HUES48 (cell line): ENCODE measurements at regions not wholly inside any gene's neighbourhood (a gene's known extent, or its start where the extent isn't known, plus 50 kb on each side); places are given as distances from the start of the nearest gene placed in this dataset.

Source experiments
- H3K27ac ChIP-seq: one replicate; pipeline ENCODE4 v1.7.0; 2013; ENCODE audit warnings: low read depth, low read length, inconsistent platforms
- H3K27me3 ChIP-seq: 2 replicates; pipeline ENCODE4 v1.6.1; 2013; ENCODE audit warnings: mild to moderate bottlenecking, low read length; ENCODE audit not compliant: control insufficient read depth, insufficient read depth
- H3K36me3 ChIP-seq: 2 replicates; pipeline ENCODE4 v1.6.1; 2013; ENCODE audit warnings: low read length; ENCODE audit not compliant: control insufficient read depth, insufficient read depth
- H3K4me1 ChIP-seq: 2 replicates; pipeline ENCODE4 v1.6.1; 2013; ENCODE audit warnings: mild to moderate bottlenecking, low read length; ENCODE audit not compliant: control insufficient read depth, insufficient read depth
- H3K4me3 ChIP-seq: 2 replicates; pipeline ENCODE4 v1.5.1; 2013; ENCODE audit warnings: mild to moderate bottlenecking, low read depth, low read length
- H3K9ac ChIP-seq: 2 replicates; pipeline ENCODE4 v1.6.1; 2013; ENCODE audit warnings: mild to moderate bottlenecking, low read depth, low read length, moderate library complexity
- H3K9me3 ChIP-seq: 2 replicates; pipeline ENCODE4 v1.6.1; 2013; ENCODE audit warnings: low read length; ENCODE audit not compliant: control insufficient read depth, insufficient read depth

DNA sequence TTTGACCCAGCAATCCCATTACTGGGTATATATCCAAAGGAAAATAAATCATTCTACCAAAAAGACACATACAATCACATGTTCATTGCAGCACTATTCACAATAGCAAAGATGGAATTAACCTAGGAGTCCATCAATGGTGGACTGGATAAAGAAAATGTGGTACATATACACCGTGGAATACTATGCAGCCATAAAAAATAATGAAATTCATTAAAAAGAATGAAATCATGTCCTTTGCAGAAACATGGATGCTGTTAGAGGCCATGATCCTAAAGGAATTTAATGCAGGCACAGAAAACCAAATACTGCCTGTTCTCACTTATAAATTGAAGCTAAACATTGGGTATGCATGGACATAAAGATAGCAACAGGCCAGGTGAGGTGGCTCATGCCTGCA lies 61.9 kb upstream of the BMP6 start:
- no peaks in the 10 kb centered on the region for H3K27me3 ChIP-seq
- H3K36me3 ChIP-seq: no peaks in the 10 kb centered on the region
- H3K4me3 ChIP-seq: no peak overlapping the region
- H3K4me1 ChIP-seq: no peaks in the 10 kb centered on the region
- no peak overlapping the region for H3K9ac ChIP-seq
- H3K27ac ChIP-seq: no peak overlapping the region
- no peaks in the 10 kb centered on the region for H3K9me3 ChIP-seq

DNA sequence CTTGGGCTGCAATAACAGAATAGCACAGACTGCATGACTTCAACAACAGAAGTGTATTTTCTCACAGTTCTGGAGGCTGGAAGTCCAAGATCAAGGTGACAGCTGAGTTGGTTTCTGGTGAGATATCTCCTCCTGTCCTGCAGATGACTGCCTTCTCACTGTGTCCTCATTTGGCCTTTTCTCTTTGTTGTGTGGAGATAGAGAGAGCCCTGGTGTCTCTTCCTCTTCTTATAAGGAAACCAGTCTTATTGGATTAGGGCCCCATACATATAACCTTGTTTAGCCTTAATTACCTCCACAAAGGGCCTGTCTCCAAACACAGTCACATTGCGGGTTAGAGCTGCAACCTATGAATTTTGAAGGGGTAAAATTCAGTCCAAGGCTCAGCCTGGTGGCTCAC lies 57.0 kb upstream of the BMP6 start:
- no peaks in the 10 kb centered on the region for H3K36me3 ChIP-seq

DNA sequence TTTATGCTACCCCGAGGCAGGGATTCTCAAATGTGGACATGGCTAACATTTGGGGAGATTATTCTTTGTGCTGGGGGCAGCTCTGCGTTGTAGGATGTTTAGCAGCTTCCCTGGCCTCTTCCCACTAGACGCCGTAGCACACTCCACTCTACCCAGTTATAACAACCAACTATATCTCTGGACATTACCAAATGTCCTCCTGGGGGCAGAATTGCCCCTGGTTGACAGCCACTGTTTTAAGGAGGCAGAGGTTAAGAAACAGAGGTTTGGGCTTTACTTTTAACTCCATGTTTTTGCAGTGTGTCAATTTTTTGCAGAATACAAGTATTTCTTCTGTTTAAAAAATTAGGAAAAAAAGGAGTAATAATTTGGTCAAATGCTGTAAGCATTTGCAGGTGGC lies 56.2 kb upstream of the BMP6 start:
- Histone ChIP-seq H3K27ac (no peak overlapping the region), H3K9me3 (no peaks in the 10 kb centered on the region), H3K4me1 (peaks cover 5% of the 10 kb centered on the region; the same call in 1 of the 2 replicates), H3K9ac (no peak overlapping the region), H3K36me3 (no peaks in the 10 kb centered on the region), H3K27me3 (no peaks in the 10 kb centered on the region), H3K4me3 (no peak overlapping the region)

More for the DNA sequence above, 57.0 kb upstream of the BMP6 start:
- no peak overlapping the region for H3K9ac ChIP-seq
- H3K4me1 ChIP-seq: peaks cover 5% of the 10 kb centered on the region; the same call in 1 of the 2 replicates
- H3K27me3 ChIP-seq: no peaks in the 10 kb centered on the region
- no peak overlapping the region for H3K27ac ChIP-seq
- H3K9me3 ChIP-seq: no peaks in the 10 kb centered on the region
- H3K4me3 ChIP-seq: no peak overlapping the region

DNA sequence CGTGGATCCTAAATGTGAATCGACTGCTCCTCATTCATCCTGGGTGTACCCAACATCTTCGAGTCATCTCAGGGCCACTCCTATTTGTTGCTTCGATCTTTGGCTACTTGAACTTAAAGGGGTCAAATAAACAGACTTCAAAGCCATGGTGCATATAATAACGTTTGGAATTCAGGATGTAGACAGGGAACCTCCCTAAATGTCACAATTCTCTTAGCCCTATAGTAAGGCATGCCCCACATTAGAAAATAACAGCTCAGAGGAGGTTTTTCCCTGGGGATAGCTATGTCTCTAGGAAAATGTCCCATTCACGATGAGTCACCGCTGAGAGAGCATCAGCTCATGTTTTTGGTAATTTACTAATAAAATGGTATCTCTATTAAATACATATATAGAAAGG lies 54.8 kb upstream of the BMP6 start:
- Histone ChIP-seq H3K9ac (no peak overlapping the region), H3K4me3 (no peak overlapping the region), H3K36me3 (no peaks in the 10 kb centered on the region), H3K27ac (no peak overlapping the region), H3K9me3 (no peaks in the 10 kb centered on the region), H3K27me3 (no peaks in the 10 kb centered on the region), H3K4me1 (peaks cover 5% of the 10 kb centered on the region; the same call in 1 of the 2 replicates)

DNA sequence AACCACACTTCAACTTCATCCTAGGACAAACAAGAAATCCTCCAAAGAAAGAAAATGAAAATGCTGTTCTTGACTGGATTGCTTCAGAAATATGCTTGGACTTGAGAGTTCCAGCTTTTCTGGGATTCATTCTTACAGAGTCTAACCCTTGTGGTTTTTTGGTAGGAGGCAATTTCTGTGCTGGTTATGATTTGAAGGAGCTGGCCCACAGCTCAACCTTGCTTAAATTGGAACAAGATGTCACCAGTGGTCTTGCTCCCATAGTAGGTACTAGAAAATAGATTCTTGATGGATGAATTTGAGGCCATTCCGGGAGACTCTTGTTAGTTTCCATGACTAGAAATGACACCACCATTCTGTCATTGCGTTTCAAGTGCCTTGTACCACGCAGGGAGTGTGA lies 54.3 kb upstream of the BMP6 start:
- no peak overlapping the region for H3K27ac ChIP-seq
- no peaks in the 10 kb centered on the region for H3K27me3 ChIP-seq
- no peak overlapping the region for H3K9ac ChIP-seq
- no peaks in the 10 kb centered on the region for H3K36me3 ChIP-seq
- no peaks in the 10 kb centered on the region for H3K9me3 ChIP-seq
- no peak overlapping the region for H3K4me3 ChIP-seq
- peaks cover 5% of the 10 kb centered on the region; the same call in 1 of the 2 replicates for H3K4me1 ChIP-seq

DNA sequence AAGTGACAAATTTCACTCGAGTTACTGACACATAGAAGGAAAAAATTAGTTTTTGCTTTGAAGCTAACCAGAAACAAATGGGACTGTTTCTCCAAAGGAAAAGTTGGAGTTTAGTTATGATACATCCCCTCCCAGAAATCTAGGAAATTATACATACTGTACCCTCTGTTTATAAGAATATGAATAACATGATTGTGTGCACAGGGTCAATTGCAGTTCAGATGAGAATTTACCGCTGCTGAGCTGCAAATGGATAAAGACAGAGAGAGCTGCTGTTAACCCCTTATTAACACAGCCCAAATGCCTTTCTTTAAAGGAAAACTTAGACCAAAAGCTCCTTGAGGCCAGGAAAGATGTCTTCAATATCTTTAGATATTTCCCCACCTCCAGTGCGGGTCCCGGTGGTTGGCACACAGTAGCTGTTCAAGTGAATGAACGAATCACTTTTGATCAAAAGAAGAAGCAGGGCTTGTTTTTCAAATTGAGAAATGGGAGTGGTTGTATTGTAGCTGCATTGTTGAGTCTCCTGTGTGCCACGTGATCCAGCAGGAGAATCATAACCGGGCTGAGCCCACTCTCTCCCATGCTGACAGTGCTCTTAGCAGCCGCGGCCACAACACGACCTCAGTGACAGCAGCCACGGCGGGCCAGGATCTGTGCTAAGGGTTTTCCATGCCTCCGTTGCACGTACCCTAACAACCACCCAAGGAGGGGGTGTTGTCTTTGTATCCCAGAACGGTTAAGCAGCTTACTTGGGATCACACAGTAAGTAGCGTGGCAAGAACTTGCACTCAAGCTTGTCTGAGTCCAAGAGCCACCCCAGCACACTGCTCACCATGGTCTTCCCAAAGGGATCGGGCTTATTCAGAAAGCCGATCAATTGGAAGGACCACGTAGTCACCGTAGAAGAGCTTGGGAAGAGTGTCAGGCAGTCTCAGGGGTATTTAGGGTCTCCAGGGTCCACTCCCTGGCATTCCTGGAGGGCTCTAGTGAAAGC lies 53.5 kb upstream of the BMP6 start:
- Histone ChIP-seq H3K4me3 (peak overlapping the region; percentile 44; the same call in 1 of the 2 replicates), H3K9ac (no peak overlapping the region), H3K27ac (no peak overlapping the region)

DNA sequence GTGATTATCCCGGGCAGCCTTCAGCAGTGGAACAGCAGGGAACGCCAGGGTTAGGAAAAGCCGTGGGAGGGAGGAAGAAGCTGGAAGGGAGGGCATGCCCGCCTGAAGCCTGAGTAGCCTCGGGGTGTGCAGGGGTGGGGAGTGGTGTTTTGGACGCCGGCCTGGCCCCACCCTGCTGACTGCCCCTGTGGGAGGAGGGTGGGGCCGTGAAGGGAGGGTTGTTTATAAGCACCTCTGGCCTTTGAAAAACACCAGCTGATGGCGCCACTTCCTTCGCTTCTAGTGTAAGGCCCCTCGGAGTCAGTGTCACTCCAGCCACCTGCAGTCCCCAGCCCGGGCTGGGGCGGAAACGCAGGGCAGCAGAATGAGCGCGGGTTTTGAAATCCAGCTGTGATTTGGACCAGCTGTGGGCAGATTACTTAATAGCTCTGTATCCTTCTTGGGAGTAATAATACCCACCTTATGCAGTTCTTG lies 52.8 kb upstream of the BMP6 start:
- no peak overlapping the region for H3K27ac ChIP-seq
- H3K36me3 ChIP-seq: no peaks in the 10 kb centered on the region
- H3K9ac ChIP-seq: no peak overlapping the region
- no peaks in the 10 kb centered on the region for H3K27me3 ChIP-seq
- H3K4me1 ChIP-seq: peaks cover 5% of the 10 kb centered on the region; the same call in 1 of the 2 replicates
- H3K4me3 ChIP-seq: peak overlapping the region; percentile 44; the same call in 1 of the 2 replicates
- no peaks in the 10 kb centered on the region for H3K9me3 ChIP-seq

More for the DNA sequence above, 53.5 kb upstream of the BMP6 start:
- Histone ChIP-seq H3K9me3 (no peaks in the 10 kb centered on the region), H3K27me3 (no peaks in the 10 kb centered on the region), H3K36me3 (no peaks in the 10 kb centered on the region), H3K4me1 (peaks cover 5% of the 10 kb centered on the region; the same call in 1 of the 2 replicates)

DNA sequence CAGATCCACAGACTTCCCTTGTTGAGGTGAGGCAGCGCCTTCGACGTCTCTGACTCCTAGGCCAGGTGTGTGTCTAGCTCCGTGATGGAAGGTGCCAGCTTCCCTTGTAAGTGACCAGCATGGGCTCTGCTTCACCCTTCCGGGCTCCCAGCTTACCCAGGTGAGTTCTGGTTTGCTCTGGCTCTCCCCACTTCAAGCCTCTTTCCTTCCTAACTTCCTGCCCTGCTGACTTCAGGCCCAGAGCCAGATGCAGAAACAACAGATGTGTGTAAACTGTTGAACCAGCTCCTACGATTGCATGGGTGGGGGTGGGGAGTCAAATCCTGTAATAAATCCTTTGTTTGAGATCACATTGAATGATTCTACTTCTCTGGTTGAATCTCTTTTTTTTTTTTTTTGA lies 51.6 kb upstream of the BMP6 start:
- no peak overlapping the region for H3K4me3 ChIP-seq
- no peaks in the 10 kb centered on the region for H3K36me3 ChIP-seq
- H3K9ac ChIP-seq: no peak overlapping the region
- no peaks in the 10 kb centered on the region for H3K9me3 ChIP-seq
- no peak overlapping the region for H3K27ac ChIP-seq
- H3K4me1 ChIP-seq: peaks cover 5% of the 10 kb centered on the region; the same call in 1 of the 2 replicates
- H3K27me3 ChIP-seq: no peaks in the 10 kb centered on the region; the same call in 1 of the 2 replicates

DNA sequence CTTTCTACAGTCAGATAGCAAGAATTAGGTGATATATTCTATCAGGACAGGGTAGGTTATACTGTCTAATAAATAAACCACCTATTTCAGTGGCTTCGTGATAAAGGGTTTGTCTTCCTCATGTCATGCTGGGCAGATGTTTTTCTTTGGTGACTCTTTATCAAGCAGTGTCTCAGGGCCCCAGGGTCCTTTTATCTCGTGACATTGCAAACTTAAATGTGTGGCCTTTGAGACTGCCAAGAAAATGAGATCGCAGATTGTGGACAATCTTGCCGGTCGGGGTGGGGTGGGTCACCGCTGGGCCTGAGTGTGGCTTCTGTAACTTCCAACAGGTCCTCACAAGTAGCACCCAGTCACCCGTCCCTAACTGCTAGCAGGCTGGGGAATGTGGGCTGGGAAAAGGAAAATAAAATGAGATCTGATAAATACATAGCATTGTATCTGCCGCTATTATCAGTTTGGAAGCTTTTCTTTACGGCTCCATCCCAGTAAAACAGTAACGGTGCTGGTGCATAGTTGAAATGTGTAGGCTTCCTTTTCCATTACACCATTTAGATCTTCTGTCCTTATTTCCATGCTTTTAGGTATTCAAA lies 50.5 kb upstream of the BMP6 start:
- Histone ChIP-seq H3K9me3 (no peaks in the 10 kb centered on the region), H3K27ac (no peak overlapping the region), H3K4me1 (peaks cover 15% of the 10 kb centered on the region), H3K36me3 (no peaks in the 10 kb centered on the region), H3K9ac (no peak overlapping the region), H3K4me3 (no peak overlapping the region), H3K27me3 (no peaks in the 10 kb centered on the region; the same call in 1 of the 2 replicates)
